ENCODE measurements at regions not wholly inside any gene's neighbourhood (a gene's known extent, or its start where the extent isn't known, plus 50 kb on each side); places are given as distances from the start of the nearest gene placed in this dataset.
"Not testable (repeated sequence)": the region's sequence is repeated elsewhere in the genome, so short reads cannot be mapped to it uniquely, and the experiment has no call there.

DNA sequence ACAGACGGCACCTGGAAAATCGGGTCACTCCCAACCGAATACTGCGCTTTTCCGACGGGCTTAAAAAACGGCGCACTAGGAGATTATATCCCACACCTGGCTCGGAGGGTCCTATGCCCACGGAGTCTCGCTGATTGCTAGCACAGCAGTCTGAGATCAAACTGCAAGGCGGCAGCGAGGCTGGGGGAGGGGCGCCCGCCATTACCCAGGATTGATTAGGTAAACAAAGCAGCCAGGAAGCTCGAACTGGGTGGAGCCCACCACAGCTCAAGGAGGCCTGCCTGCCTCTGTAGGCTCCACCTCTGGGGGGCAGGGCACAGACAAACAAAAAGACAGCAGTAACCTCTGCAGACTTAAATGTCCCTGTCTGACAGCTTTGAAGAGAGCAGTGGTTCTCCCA, 64.5 kb downstream of the SLC30A10 start:
- not testable (repeated sequence) for DNase-seq (ENCODE audit: low read depth)

DNA sequence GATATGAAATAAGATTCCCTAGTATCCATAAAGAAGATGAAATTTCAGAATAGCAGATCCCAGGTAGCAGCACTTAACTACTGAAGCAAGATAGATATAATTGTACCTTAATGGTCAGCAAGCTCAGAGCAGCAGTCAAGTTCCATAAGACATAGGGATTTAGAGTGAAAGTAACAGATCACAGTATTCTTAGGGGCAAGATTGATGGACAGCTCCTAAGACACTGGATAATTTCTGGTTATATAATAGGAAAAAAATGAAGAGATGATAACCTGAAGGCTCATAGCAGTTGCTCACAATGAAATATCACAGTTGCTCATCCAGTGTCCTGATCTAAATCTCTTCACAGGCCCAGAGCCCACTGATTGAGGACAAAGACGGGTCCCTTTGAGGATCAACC, 66.0 kb downstream of the SLC30A10 start:
- DNase-seq (ENCODE audit: low read depth) = no peak

DNA sequence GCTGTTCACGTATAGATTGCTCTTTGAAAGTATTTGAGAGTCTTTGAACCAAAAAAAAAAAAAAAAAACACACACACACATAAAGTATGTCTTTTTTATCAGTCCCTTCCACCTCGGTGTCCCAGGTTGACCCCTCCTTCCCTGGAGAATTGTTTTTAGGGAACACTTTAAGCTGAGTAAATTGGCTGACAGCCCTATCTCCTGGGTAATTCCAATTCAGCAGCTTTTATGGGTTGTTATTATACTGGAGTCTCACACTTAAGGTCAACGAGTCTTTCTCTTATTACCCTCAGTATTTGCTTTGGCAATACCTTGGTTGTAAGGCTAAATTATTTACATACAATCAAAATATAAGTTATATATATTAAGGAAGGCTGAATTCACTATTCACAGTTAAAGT, 69.4 kb downstream of the SLC30A10 start:
- DNase-seq (ENCODE audit: low read depth) = no peak

DNA sequence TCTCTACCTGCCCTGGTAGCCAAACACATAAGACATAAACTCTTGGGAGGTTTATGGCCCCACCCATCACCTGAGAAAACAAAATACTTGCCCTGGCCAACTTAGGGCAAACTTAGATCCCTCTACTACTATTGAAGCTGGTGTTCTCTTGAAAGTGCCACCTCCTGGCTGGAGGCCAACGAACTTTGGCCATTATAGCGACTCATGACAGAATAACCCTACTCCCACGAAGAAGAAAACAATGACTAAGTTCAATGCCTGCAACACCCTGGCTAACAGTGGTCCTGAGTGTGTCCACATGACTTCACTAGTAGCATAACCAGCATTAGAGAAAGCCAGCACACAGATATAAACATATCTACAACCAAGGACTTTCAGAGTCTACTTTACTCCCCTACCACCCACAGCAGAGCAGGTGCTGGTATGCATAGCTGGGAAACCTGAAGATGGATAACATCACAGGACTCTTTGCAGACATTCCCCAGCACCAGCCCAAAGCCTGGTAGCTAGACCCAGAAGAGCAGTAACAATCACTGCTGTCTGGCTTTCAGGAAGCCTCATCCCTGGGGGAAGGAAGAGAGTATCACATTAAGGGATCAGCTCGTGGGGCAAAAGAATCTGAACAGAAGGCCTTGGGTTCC, 81.0 kb downstream of the SLC30A10 start:
- DNase-seq (ENCODE audit: low read depth) = no peak

DNA sequence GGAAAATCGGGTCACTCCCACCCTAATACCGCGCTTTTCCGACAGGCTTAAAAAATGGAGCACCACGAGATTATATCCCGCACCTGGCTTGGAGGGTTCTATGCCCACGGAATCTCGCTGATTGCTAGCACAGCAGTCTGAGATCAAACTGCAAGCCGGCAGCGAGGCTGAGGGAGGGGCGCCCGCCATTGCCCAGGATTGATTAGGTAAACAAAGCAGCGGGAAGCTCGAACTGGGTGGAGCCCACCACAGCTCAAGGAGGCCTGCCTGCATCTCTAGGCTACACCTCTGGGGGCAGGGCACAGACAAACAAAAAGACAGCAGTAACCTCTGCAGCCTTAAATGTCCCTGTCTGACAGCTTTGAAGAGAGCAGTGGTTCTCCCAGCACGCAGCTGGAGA, 88.8 kb downstream of the SLC30A10 start:
- not testable (repeated sequence) for DNase-seq (ENCODE audit: low read depth)

DNA sequence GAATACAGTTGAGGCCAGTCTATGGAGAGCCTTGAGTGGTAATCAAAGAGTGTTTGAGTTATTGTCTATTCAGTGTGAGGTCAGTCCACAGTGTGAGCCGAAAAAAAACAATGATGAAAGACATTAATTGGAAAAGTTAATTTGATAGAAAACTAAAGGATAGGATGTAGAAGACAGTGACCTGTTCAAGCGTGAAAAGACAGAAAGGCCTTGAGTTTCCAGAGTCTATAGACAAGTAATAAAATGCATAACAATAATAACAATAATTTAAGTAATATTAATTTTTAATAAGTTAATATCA, 90.4 kb downstream of the SLC30A10 start:
- DNase-seq (ENCODE audit: low read depth) = no peak

DNA sequence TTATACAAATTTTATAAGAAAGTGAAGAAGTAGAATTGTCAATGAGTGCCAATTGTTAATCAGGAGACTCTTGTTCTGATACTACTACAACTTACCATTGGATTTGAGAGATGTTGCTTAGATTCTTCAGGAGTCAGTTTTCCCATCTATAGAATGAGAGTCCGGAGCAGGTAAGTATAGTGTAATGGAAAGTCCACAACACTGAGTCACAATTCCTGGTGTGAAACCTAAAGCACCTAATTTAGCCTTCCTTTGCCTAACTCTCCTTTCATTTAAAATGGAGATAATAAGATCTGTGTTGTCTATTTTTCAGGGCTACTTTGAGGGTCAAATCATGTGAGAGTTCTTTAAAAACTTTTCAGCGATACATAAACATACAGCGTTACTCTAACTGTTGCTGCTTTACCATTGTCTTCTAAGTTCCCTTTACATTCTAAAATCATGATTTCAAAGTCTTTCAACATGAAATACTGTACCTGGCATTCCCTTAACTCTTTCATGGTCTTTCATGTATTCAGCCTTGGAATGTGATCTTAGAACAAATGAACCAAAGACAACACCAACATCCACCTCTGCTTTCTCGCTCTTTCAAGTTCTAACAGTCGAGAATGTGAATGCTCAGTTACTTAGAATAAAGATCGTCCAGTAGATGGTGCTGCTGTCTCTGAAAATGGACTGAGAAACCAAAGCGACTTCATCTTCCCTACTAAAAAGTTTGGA, 90.9 kb downstream of the SLC30A10 start:
- DNase-seq (ENCODE audit: low read depth) = peak; percentile 17

DNA sequence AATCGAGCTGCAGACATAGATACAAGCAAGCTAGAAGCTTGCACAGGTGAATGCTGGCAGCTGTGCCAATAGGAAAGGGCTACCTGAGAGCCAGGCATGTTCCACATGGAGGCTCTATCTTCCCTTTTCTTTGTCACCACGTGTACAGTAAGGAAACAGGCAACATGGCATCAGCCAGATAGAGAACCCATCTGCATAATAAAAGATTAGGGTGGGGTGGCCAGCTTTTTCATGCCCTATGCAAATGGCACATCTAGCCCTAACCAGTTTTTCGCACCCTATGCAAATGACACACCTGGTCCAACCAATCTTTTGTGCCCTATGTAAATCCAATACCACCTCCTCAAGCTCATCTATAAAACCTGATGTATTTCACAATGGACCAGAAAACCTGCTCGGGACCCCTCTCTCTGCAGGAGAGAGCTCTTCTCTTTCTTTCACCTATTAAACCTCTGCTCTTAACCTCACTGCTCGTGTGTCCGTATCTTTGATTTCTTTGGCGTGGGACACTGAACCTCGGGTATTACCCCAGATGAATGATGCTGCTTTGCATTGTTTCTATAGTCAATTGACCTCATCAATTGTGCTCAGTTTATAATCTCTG, 93.9 kb downstream of the SLC30A10 start:
- DNase-seq (ENCODE audit: low read depth) = no peak

DNA sequence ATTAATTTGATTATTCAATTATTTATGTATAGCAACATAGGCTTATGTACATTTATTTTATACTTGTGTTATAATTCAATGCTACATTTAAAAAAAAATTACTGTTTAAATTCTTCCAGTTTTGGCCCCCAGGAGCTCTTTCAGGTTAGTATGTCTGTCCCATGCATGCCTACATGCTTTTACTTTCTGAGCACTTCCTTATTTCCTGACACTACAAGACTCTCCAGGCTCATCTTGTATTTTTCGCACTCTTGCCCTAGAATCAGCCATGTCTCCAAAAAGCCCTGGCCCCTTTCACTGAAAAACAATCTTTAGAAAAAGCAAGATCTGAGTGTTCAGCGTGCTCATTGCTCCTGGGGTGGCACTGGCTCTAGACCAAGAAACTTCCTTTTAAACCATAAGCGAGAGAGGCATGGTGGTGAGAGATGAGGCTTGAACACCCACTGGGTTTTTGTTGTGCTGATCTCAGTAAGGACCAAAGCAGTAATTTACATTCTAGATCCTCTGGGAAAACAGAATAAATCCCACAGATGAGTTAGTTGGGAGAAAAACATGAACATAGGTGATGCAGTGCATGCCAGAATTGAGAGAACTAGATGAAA, 95.0 kb downstream of the SLC30A10 start:
- no peak for DNase-seq (ENCODE audit: low read depth)

DNA sequence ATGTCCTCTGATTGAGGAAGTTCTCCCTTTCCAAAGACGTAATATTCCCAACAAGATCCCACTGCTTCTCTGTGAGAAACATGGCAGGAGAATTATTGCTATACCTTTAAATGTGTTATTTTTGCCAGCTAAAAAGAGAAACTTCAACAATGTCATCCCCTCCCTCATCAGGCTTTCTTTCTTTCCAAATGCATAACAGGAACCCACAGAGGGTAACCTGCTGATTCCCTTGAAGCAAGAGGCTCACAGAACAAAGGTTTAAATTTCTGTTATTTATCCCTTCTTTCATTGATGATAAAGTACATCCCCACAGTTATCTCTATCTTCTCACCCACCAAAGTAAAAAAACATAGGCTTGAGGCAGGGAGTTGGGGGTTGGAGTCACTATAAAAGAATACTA, 102.1 kb downstream of the SLC30A10 start:
- no peak for DNase-seq (ENCODE audit: low read depth)

DNA sequence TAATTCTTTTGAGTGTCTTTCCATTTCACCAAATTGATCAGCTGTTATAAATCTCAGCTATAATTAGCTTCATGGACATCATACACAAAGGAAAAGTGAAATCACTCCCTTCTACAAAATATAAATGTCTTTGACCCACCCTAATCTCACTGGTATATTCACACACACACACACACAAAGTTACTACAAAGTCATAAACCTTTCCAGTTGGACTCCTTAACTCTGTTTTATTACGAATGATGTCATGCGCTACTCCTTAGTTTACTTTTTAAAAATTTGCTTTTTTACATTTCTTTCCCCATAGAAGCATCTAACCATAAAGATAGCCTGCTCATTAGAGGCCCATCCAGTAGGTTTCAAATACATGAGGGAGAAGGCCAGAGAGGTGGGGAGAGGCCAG, 103.0 kb downstream of the SLC30A10 start:
- DNase-seq (ENCODE audit: low read depth) = no peak

DNA sequence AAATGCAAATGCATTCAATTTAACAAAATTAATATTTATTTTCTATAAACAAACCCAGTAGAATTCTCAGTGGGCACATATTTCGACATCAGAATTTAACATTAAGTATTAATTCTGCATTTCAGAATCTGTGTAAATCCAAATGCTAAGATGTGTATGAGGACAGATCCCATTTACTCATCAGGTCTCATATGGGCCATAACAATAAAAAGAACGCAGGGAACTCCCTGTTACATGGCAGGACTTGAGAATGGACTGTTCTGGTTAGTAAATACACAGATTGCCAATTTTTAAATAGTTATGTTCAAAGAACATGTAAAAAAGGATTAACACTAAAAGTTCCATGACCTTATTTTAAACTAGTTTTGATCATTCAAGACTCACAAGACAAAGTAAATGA, 104.0 kb downstream of the SLC30A10 start:
- DNase-seq (ENCODE audit: low read depth) = no peak

DNA sequence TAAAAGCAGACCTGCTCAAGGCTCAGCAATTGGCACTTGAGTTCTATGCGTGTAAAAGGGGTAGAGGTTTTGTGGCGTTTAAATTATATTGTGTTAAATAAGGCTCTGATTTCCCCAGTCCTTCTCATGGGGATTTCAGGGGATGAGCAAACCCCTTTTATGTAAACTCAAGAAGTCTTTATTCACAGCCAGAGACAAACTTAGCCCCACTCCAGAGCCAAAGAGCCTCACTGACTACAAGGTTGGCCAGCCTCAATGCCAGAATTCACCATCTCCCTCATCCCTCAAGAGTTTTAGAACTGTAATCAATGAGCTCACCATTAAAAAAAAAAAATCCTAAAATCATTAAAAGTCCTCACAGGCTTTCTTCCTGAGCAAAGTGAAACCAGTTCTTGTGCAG, 107.8 kb downstream of the SLC30A10 start:
- no peak for DNase-seq (ENCODE audit: low read depth)

DNA sequence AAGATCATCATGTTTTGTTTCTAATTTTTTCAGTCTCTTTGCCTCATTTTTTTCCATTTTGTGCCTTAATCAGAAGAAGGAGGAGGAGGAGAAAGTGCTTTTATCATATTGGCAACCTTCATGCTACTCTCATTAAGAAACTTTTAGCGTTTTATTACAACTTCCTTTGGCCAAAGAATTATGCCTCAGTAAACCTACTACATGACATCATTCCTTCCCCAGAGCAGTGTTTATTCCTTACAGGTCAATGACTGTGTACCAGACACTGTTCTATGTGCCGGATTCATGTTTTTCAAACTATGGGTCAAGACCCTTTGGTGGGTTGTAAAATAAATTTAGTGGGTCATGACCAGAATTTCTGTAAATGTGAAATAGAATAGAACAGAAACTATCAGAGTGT, 110.4 kb downstream of the SLC30A10 start:
- no peak for DNase-seq (ENCODE audit: low read depth)

DNA sequence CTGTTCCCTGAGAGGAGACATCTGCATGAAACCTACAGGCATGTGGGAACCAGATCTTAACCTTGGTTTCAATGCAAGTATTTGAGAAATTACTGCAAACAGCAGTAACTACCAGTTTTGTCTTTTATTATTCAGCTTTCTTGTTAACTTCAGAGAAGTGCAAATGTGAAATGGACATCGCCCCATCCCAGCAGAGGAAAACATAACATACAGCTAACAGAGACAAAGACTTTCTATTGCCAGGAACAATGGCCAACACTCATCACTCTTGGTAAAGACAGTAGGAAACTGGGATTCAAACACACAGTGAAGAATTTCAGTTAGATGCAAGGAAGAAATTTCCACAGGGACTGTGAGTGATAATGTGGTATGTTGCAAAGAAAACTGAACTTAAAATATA, 115.1 kb downstream of the SLC30A10 start:
- no peak for DNase-seq (ENCODE audit: low read depth)

DNA sequence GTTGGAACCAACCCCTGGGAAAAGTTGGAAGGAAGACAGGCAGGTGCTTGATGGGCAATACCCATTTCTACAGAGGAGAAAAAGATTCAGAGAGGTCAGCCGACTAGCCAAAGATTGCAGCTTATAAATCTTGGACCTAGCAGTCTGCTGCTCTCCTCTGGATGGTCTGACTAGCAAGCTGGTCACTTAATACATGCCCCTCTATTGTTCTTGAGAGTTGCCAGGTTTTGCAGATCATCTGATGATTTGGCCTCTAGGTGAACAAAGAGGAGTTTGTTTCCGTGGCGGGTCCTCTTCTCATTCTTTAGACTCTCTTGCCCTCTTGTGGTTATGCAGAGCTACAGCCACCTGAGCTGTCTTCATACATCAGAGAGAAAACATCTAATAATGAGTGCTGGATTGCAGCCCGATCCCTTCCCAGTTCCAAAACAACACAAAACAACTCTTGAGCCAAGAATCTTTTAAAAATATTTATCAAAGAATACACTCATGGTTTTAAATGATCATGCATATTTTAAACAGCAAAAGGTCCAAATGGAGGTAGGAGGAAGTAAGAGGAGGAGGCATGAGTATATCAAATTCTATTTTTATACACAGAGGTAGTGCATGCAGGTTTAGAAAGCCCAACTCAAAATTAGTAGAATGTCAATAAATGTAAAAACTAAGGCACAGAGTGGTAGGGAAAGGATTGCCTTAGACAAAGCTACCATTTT, 115.7 kb downstream of the SLC30A10 start:
- DNase-seq (ENCODE audit: low read depth) = peak; percentile 53

DNA sequence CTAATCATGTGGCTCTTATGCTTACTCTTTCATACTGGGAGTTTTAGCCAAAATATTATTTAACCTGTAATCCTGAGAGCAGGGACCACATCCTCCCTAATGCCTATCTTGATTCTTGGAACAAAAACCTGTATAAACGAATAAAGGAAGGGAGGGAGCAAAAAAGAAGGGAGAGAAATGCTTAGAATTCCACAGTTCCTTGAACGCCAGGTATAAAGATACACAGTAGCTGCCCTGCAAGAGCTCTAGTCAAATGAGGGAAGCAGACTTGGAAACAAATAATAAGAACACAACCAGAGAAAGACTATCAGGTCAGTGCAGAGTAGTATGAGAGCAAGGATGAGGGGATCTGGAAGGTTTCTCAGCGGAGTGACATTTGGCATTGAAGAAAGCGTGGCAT, 116.3 kb downstream of the SLC30A10 start:
- no peak for DNase-seq (ENCODE audit: low read depth)

DNA sequence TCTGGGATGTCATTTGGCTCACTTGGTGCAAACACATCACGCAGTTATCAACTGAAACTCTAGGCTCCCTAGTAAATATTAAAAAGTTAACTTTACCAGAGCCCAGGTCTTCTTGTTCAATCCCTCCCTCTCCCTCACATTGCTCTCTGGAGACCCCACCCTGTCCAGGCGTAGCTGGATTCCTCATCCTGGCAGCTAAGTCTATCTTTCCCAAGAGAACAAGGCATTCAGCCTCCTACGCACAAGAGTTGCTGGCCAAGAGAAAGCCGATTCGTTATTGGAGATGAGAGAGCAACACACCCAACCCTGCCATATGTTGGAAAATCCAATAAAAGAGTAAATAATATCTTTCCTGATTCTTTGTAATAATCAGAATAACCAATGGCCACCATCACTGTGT, 117.9 kb downstream of the SLC30A10 start:
- DNase-seq (ENCODE audit: low read depth) = no peak

DNA sequence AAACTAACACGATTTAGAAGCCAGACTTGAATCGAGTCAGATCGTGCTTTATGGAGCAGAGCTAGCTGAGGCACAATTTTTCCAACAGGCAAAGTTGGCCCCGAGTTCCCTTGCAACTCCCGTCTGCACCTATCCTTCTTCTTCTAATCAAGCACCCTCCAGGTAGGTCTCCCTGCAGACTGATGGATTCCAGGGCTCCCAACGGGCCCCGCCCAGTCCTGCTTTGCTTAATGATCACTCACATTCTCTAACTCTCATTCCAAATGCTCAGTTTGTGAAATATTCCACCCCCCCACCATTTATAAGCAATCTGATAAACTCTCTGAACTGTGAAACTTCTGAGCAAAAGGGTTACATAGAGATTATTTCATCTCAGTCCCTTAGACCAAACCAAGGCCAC, 119.6 kb downstream of the SLC30A10 start:
- DNase-seq (ENCODE audit: low read depth) = no peak

DNA sequence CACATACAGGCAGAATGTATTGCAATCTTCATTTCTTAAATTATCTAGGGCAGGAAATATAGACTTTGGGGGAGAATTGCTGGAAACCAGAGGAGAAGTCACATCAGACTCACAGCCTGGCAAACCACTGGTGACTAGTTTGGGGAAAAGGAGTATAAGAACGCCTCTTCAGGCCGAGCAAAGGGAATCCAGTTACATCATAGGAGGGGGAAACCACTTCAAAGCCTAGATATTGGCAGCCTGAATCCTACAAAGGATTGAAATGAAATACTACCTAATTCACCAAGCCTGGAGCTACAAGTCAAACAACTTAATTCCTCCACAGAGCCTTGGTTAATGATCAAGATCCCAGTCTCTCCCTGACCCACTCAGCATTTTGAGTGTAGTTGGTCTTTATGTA, 121.7 kb downstream of the SLC30A10 start:
- DNase-seq (ENCODE audit: low read depth) = no peak

DNA sequence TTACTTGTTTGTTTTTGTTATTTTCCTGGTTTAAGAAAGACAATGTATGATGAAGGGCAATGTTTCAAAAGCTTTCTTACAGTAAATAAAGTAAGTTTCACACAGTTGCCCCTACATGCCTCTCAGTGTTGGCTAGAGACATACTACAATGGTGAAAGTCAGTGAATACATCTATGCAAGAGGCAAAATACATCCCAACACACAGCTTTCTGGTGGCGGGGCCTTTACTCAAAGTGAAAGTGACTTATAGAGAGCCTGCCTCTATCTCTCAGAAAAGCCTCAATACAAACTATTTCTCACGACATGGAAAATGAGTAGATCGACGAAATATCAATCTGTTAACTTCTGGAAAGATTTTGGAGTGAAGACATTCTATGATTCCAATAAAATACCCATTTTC, 122.3 kb downstream of the SLC30A10 start:
- no peak for DNase-seq (ENCODE audit: low read depth)

DNA sequence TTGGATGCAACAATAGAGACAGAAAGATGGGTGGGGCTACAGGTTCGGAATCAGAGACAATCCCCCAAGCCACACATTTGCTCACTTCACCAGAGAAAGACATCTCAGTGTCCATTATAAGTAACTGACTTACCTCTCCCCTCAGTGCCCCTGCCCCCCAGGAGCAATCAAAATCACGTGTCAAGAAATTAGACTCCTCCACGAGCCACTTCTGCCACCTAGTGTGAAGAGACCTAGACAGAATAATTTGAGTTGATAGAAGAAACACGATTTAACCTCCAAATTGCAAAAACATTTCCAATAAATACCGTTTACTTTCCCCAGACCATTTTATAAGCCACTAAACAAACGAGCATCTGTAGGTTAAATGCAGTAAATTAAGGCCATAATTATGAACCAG, 123.2 kb downstream of the SLC30A10 start:
- DNase-seq (ENCODE audit: low read depth) = no peak

Data from fibroblast of the conjunctiva (primary cell).